Astrocyte (in vitro differentiated cells and primary cell): ENCODE measurements at regions not wholly inside any gene's neighbourhood (a gene's known extent, or its start where the extent isn't known, plus 50 kb on each side); places are given as distances from the start of the nearest gene placed in this dataset.
"Not testable (repeated sequence)": the region's sequence is repeated elsewhere in the genome, so short reads cannot be mapped to it uniquely, and the experiment has no call there.

Source experiments
- CTCF ChIP-seq: IDR thresholded peaks from 2 replicates; pipeline ENCODE4 v1.5.1; 2011; ENCODE audit warnings: low read depth, mild to moderate bottlenecking, inconsistent platforms, low read length, moderate library complexity; ENCODE audit not compliant: insufficient read depth
- EZH2 ChIP-seq: IDR thresholded peaks from 2 replicates; pipeline ENCODE4 v1.6.1; 2012; ENCODE audit warnings: mild to moderate bottlenecking, low read length, inconsistent platforms; ENCODE audit not compliant: insufficient read depth

- not testable (repeated sequence) for TF ChIP-seq CTCF, EZH2
Measured at GRCh38 chr10:47582051-47582450, 58.6 kb upstream of the AGAP9 start.
